ENCODE measurements at regions not wholly inside any gene's neighbourhood (a gene's known extent, or its start where the extent isn't known, plus 50 kb on each side); places are given as distances from the start of the nearest gene placed in this dataset.

DNA sequence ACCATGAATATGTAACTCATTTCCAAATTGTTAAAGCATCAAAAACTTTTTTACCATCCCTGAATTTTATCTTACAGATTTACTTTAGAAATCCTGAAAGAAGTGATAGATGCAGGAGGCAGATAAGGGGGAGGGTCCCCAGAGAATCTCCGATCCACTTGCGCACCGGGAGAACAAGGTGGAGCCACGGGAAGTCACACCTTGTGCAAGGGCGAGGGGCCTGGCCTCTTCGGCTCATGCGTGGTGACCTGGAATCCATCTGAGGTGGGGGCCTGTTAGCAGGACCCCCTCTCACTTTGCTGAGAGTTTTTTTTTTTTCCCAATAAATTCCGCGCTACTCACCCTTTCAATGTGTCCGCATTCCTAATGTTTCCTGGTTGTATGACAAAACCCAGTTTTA is 80.2 kb upstream of the CDKN3 start:
- in situ Hi-C loops (cut with MboI) = no loop called here
- Histone ChIP-seq H3K36me3 (ENCODE audit: low read depth) (no peaks in the 10 kb centered on the region), H3K4me1 (ENCODE audit: insufficient read depth) (peaks cover 12% of the 10 kb centered on the region), H3F3A (ENCODE audit: insufficient read depth) (peaks cover 15% of the 10 kb centered on the region), H3K79me2 (ENCODE audit: insufficient read depth) (no peaks in the 10 kb centered on the region), H3K27ac (no peak overlapping the region), H3K9ac (no peak overlapping the region), H2AFZ (no peak overlapping the region), H4K20me1 (ENCODE audit: insufficient read depth) (no peaks in the 10 kb centered on the region), H3K9me2 (ENCODE audit: insufficient read depth) (no peaks in the 10 kb centered on the region), H3K4me3 (no peak overlapping the region), H3K4me2 (ENCODE audit: unreplicated experiment) (no peak overlapping the region), H3K9me3 (ENCODE audit: low read depth) (no peaks in the 10 kb centered on the region), H3K27me3 (replicated peaks; ENCODE audit: insufficient read depth) (no peaks in the 10 kb centered on the region)
- TF ChIP-seq EZH2phosphoT487 (IDR thresholded peaks at IDR 0.05; ENCODE audit: insufficient read depth, low read depth) = no peak
- TF ChIP-seq EZH2 (IDR thresholded peaks at IDR 0.05; ENCODE audit: insufficient read depth, poor library complexity, severe bottlenecking) = no peak
- no peak for DNase-seq
- 93 to 98% methylated on average over 10 of the region's 10 CpGs for WGBS, 2 experiments (ENCODE audit: low coverage in 1 of 2, low lambda C conversion rate in 2 of 2, missing lambda C conversion rate in 2 of 2)

DNA sequence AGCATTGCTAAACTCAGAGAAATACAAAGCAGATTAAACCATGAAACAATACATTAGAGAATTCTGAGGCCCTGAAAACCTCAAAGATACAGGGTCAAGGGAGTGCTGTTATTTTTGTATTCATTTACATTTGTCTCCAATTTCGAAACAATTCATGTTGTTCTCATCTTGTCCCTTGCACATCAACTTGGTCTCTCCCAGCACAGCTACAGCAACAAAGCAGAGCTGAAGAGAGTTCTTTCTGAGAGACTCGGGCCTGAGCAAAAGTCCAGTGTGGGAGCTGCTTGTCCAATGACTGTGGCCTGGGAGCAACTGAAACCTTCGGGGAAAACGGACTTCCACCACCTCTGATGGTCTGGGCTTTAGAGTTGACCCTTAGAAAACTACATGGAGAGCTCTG is 79.4 kb upstream of the CDKN3 start:
- no peaks in the 10 kb centered on the region for H4K20me1 ChIP-seq (ENCODE audit: insufficient read depth)
- peaks cover 7% of the 10 kb centered on the region for H3K4me1 ChIP-seq (ENCODE audit: insufficient read depth)
- no peak overlapping the region for H3K4me3 ChIP-seq
- 81 to 86% methylated on average over 4 of the region's 4 CpGs for WGBS, 2 experiments (ENCODE audit: low coverage in 1 of 2, low lambda C conversion rate in 2 of 2, missing lambda C conversion rate in 2 of 2)
- no peaks in the 10 kb centered on the region for H3K36me3 ChIP-seq (ENCODE audit: low read depth)
- H2AFZ ChIP-seq = no peak overlapping the region
- no peaks in the 10 kb centered on the region for H3K9me3 ChIP-seq (ENCODE audit: low read depth)
- TF ChIP-seq EZH2 (IDR thresholded peaks at IDR 0.05; ENCODE audit: insufficient read depth, poor library complexity, severe bottlenecking) (no peak), EZH2phosphoT487 (IDR thresholded peaks at IDR 0.05; ENCODE audit: insufficient read depth, low read depth) (no peak)
- DNase-seq = no peak
- H3K4me2 ChIP-seq (ENCODE audit: unreplicated experiment) = no peak overlapping the region
- in situ Hi-C loops (cut with MboI) = no loop called here
- H3K9me2 ChIP-seq (ENCODE audit: insufficient read depth) = no peaks in the 10 kb centered on the region
- no peak overlapping the region for H3K9ac ChIP-seq
- no peak overlapping the region for H3K27ac ChIP-seq
- peaks cover 14% of the 10 kb centered on the region for H3F3A ChIP-seq (ENCODE audit: insufficient read depth)
- no peaks in the 10 kb centered on the region for H3K79me2 ChIP-seq (ENCODE audit: insufficient read depth)
- H3K27me3 ChIP-seq (replicated peaks; ENCODE audit: insufficient read depth) = no peaks in the 10 kb centered on the region

DNA sequence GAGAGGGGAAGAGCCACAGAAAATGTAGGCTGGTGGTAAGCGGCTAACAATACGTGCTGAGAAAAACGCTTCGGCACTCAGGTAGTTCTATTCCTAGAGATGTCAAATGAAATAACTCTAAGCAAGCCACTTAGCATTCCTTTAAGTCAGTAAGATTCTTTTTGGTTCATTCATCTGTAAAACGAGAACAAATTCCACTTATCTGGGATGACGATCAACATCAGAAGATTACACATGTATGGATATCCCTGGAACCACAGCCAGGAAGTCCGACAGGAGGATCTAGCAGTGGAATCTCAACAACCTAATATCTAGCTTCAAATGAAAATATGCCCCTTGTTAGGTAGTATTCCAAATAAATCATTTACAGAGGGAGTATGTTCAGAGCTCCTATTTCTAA is 74.6 kb upstream of the CDKN3 start:
- no peaks in the 10 kb centered on the region for H3K9me3 ChIP-seq (ENCODE audit: low read depth)
- H3K27ac ChIP-seq = no peak overlapping the region
- DNase-seq = no peak
- no peak overlapping the region for H3K4me2 ChIP-seq (ENCODE audit: unreplicated experiment)
- H3K4me1 ChIP-seq (ENCODE audit: insufficient read depth) = no peaks in the 10 kb centered on the region
- 85 to 89% methylated on average over 7 of the region's 7 CpGs for WGBS, 2 experiments (ENCODE audit: low coverage in 1 of 2, low lambda C conversion rate in 2 of 2, missing lambda C conversion rate in 2 of 2)
- no peaks in the 10 kb centered on the region for H3K36me3 ChIP-seq (ENCODE audit: low read depth)
- no peaks in the 10 kb centered on the region for H3K79me2 ChIP-seq (ENCODE audit: insufficient read depth)
- no peak for TF ChIP-seq EZH2phosphoT487 (IDR thresholded peaks at IDR 0.05; ENCODE audit: insufficient read depth, low read depth)
- no peak for TF ChIP-seq EZH2 (IDR thresholded peaks at IDR 0.05; ENCODE audit: insufficient read depth, poor library complexity, severe bottlenecking)
- H3K9ac ChIP-seq = no peak overlapping the region
- no peaks in the 10 kb centered on the region for H3K9me2 ChIP-seq (ENCODE audit: insufficient read depth)
- no peaks in the 10 kb centered on the region for H3K27me3 ChIP-seq (replicated peaks; ENCODE audit: insufficient read depth)
- in situ Hi-C loops (cut with MboI) = no loop called here
- H3F3A ChIP-seq (ENCODE audit: insufficient read depth) = no peaks in the 10 kb centered on the region
- H4K20me1 ChIP-seq (ENCODE audit: insufficient read depth) = no peaks in the 10 kb centered on the region
- no peak overlapping the region for H2AFZ ChIP-seq
- no peak overlapping the region for H3K4me3 ChIP-seq

DNA sequence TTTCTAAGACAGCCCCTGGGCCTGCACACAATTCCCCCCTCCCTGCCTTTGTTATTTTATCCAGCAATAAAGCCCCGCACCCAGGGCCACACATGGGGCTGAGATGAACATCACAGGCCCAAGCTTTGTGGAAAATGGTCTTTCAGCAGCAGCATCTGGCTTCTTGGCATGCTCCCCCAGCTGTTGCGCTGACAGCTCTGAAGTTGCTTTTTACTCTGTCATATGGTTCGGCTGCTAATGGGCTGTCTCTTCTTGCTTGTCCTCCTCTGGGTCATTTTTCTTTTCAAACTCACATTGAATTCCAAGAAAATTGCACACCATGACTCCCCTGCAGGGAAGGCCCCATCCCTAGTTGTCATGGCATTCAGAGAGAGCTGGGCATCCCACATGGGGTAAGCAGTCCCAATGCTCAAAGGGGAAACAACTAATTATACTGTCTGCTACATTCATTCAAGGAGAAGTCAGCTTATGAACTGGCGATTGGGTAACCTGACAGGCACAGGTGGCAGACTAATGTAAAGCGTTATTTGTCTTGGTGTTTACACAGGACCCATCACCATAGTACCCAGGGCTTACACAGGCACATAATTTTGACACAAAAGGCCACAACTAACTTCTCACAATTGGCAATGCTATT is 74.0 kb upstream of the CDKN3 start:
- no peaks in the 10 kb centered on the region for H3K36me3 ChIP-seq (ENCODE audit: low read depth)
- H3F3A ChIP-seq (ENCODE audit: insufficient read depth) = no peaks in the 10 kb centered on the region
- no peaks in the 10 kb centered on the region for H3K79me2 ChIP-seq (ENCODE audit: insufficient read depth)
- H3K4me1 ChIP-seq (ENCODE audit: insufficient read depth) = no peaks in the 10 kb centered on the region
- no peaks in the 10 kb centered on the region for H4K20me1 ChIP-seq (ENCODE audit: insufficient read depth)
- no peaks in the 10 kb centered on the region for H3K9me2 ChIP-seq (ENCODE audit: insufficient read depth)
- WGBS, 2 experiments (ENCODE audit: low coverage in 1 of 2, low lambda C conversion rate in 2 of 2, missing lambda C conversion rate in 2 of 2) = 85 to 87% methylated on average over 5 of the region's 5 CpGs
- no peak overlapping the region for H3K27ac ChIP-seq
- 0 out of 2 replicates have a peak, but pooled peaks cover 2% of the 10 kb centered on the region for H3K27me3 ChIP-seq (replicated peaks; ENCODE audit: insufficient read depth)
- no peak overlapping the region for H3K9ac ChIP-seq
- DNase-seq = no peak
- no peaks in the 10 kb centered on the region for H3K9me3 ChIP-seq (ENCODE audit: low read depth)
- no peak overlapping the region for H3K4me3 ChIP-seq
- no peak overlapping the region for H3K4me2 ChIP-seq (ENCODE audit: unreplicated experiment)
- TF ChIP-seq EZH2phosphoT487 (IDR thresholded peaks at IDR 0.05; ENCODE audit: insufficient read depth, low read depth) = no peak
- TF ChIP-seq EZH2 (IDR thresholded peaks at IDR 0.05; ENCODE audit: insufficient read depth, poor library complexity, severe bottlenecking) = no peak
- H2AFZ ChIP-seq = no peak overlapping the region
- in situ Hi-C loops (cut with MboI) = no loop called here

Measured in GM23248 (cell line).